ENCODE measurements at regions not wholly inside any gene's neighbourhood (a gene's known extent, or its start where the extent isn't known, plus 50 kb on each side); places are given as distances from the start of the nearest gene placed in this dataset.

DNA sequence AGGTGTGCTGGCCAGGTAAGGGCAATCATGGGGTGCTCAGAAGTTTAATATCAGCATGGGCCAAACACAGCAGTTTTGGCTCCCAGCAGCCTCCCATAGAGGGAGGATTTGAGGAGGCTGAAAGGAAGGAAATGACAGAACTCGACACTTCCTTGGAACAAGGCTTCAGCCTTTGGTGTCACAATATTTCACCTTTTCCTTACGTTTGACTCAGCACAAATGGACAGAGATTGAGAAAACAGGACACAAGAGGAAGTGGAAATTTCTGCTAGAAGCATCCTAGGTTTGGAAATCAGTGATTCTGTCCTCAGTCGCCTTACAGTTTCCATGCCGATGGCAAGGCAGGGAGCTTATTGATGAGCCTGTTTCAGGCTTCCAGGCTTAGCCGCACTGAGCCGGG is 181.4 kb downstream of the MAF start:
- no peak for TF ChIP-seq POLR2A (IDR thresholded peaks at IDR 0.05)
- TF ChIP-seq, protein P1, sequence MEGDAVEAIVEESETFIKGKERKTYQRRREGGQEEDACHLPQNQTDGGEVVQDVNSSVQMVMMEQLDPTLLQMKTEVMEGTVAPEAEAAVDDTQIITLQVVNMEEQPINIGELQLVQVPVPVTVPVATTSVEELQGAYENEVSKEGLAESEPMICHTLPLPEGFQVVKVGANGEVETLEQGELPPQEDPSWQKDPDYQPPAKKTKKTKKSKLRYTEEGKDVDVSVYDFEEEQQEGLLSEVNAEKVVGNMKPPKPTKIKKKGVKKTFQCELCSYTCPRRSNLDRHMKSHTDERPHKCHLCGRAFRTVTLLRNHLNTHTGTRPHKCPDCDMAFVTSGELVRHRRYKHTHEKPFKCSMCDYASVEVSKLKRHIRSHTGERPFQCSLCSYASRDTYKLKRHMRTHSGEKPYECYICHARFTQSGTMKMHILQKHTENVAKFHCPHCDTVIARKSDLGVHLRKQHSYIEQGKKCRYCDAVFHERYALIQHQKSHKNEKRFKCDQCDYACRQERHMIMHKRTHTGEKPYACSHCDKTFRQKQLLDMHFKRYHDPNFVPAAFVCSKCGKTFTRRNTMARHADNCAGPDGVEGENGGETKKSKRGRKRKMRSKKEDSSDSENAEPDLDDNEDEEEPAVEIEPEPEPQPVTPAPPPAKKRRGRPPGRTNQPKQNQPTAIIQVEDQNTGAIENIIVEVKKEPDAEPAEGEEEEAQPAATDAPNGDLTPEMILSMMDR (IDR thresholded peaks at IDR 0.05), result no peak

Data from esophagus squamous epithelium (tissue), 4 donors.